ENCODE measurements at regions not wholly inside any gene's neighbourhood (a gene's known extent, or its start where the extent isn't known, plus 50 kb on each side); places are given as distances from the start of the nearest gene placed in this dataset.

GRCh38 chr18:60585670-60586069 lies 213.1 kb upstream of the MC4R start:
- FAIRE-seq (no peak), DNase-seq (ENCODE audit: insufficient read length, low spot score) (no peak)
- TF ChIP-seq POLR2A (IDR thresholded peaks at IDR 0.05; ENCODE audit: low read depth, low read length) = no peak

GRCh38 chr18:60593249-60593648 lies 220.7 kb upstream of the MC4R start:
- FAIRE-seq = no peak
- no peak for DNase-seq (ENCODE audit: insufficient read length, low spot score)

DNA sequence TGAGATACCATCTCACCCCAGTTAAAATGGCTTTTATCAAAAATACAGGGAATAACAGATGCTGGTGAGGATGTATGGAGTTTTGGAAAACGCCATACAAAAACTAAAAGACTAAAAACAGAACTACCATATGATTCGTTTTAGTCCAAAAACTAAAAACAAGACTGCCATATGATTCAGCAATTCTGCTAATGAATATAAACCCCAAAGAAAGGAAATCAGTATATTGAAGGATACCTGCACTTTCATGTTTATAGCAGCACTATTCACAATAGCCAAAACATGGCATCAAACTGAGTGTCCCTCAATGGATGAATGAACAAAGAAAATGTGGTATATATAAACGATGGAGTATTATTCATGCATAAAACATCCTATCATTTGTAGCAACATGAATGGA lies 224.4 kb upstream of the MC4R start:
- FAIRE-seq = no peak
- TF ChIP-seq POLR2A (IDR thresholded peaks at IDR 0.05; ENCODE audit: low read depth, low read length) = no peak
- DNase-seq (ENCODE audit: insufficient read length, low spot score) = no peak

More at GRCh38 chr18:60593249-60593648, 220.7 kb upstream of the MC4R start:
- TF ChIP-seq POLR2A (IDR thresholded peaks at IDR 0.05; ENCODE audit: low read depth, low read length) = no peak

DNA sequence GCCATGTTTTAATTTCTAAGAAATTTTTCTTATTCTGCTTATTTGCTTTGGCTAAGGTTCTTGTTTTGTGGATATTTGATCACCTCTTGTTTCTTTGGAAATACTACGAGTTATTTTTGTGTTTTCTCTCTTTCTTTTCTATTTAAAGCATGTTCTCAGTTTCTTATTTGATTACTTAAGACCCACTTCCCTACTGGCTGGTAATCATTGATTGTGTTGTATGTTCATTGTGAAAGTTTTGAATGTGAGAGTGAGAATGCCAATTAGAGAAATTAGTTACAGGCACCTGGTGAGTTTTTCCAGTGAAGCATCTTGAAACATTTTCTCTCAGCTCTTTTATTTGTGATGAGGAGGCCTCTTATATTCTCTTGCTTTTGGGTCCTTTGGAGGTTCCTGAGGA lies 226.7 kb upstream of the MC4R start:
- TF ChIP-seq POLR2A (IDR thresholded peaks at IDR 0.05; ENCODE audit: low read depth, low read length) = no peak
- FAIRE-seq (no peak), DNase-seq (ENCODE audit: insufficient read length, low spot score) (no peak)

- TF ChIP-seq POLR2A (IDR thresholded peaks at IDR 0.05; ENCODE audit: low read depth, low read length) = no peak
- FAIRE-seq = no peak
- DNase-seq (ENCODE audit: insufficient read length, low spot score) = no peak
Observed at GRCh38 chr18:60599995-60600394, 227.4 kb upstream of the MC4R start.

DNA sequence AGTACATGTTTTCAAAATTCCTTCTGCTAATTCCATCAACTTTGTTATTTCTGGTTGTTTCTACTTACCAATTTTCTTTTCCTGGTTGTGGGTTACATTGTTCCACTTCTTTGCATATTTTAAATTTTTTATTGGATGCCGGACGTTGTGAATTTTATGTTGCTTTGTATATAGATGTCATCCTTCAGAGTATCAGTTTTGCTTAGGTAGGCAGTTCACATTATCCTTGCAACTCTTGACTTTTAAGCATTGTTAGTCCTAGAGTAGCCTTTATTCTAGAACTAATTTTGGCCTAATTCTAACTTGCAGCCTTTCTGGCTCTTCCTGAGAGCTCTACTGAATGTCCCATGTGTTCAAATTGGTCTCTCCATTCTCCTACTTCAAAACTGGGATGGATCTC lies 228.7 kb upstream of the MC4R start:
- TF ChIP-seq POLR2A (IDR thresholded peaks at IDR 0.05; ENCODE audit: low read depth, low read length) = no peak
- no peak for FAIRE-seq
- DNase-seq (ENCODE audit: insufficient read length, low spot score) = no peak

GRCh38 chr18:60623331-60623730 lies 250.8 kb upstream of the MC4R start:
- DNase-seq (ENCODE audit: insufficient read length, low spot score) (no peak), FAIRE-seq (no peak)
- no peak for TF ChIP-seq POLR2A (IDR thresholded peaks at IDR 0.05; ENCODE audit: low read depth, low read length)

GRCh38 chr18:60624207-60624606 lies 251.6 kb upstream of the MC4R start:
- FAIRE-seq = no peak
- no peak for DNase-seq (ENCODE audit: insufficient read length, low spot score)
- no peak for TF ChIP-seq POLR2A (IDR thresholded peaks at IDR 0.05; ENCODE audit: low read depth, low read length)

GRCh38 chr18:60639836-60640235 lies 267.3 kb upstream of the MC4R start:
- no peak for TF ChIP-seq POLR2A (IDR thresholded peaks at IDR 0.05; ENCODE audit: low read depth, low read length)
- no peak for FAIRE-seq
- DNase-seq (ENCODE audit: insufficient read length, low spot score) = no peak

- DNase-seq (ENCODE audit: insufficient read length, low spot score) = no peak
Observed at GRCh38 chr18:60643009-60643408, 270.4 kb upstream of the MC4R start.

DNA sequence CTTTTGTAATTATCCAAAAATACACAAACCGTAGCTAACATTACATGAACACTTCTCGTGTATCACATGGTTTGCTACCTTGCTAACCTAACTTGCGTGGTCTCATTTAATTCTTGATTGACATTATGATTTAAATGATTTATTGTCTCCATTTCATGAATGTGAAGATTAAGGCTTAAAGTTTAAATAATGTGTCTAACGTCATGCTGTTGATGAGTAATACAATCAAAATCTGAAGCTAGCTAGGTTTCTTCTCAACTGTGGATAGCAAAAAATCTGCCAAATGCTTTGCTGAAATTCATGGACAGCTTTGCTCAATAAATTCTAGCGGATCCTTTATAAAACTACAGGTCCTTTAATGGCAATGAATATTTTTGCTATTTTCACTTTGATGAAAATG lies 274.1 kb upstream of the MC4R start:
- no peak for TF ChIP-seq POLR2A (IDR thresholded peaks at IDR 0.05; ENCODE audit: low read depth, low read length)
- FAIRE-seq (no peak), DNase-seq (ENCODE audit: insufficient read length, low spot score) (no peak)

More at GRCh38 chr18:60643009-60643408, 270.4 kb upstream of the MC4R start:
- FAIRE-seq = no peak
- TF ChIP-seq POLR2A (IDR thresholded peaks at IDR 0.05; ENCODE audit: low read depth, low read length) = no peak

- no peak for FAIRE-seq
Observed at GRCh38 chr18:60649107-60649506, 276.5 kb upstream of the MC4R start.

GRCh38 chr18:60649842-60650536 lies 277.4 kb upstream of the MC4R start:
- DNase-seq (ENCODE audit: insufficient read length, low spot score) = no peak
- no peak for TF ChIP-seq POLR2A (IDR thresholded peaks at IDR 0.05; ENCODE audit: low read depth, low read length)
- FAIRE-seq = no peak

More at GRCh38 chr18:60649107-60649506, 276.5 kb upstream of the MC4R start:
- no peak for TF ChIP-seq POLR2A (IDR thresholded peaks at IDR 0.05; ENCODE audit: low read depth, low read length)
- DNase-seq (ENCODE audit: insufficient read length, low spot score) = no peak

GRCh38 chr18:60654298-60654697 lies 281.7 kb upstream of the MC4R start:
- no peak for TF ChIP-seq POLR2A (IDR thresholded peaks at IDR 0.05; ENCODE audit: low read depth, low read length)
- FAIRE-seq = no peak
- DNase-seq (ENCODE audit: insufficient read length, low spot score) = no peak

- no peak for DNase-seq (ENCODE audit: insufficient read length, low spot score)
- FAIRE-seq = no peak
- TF ChIP-seq POLR2A (IDR thresholded peaks at IDR 0.05; ENCODE audit: low read depth, low read length) = no peak
Observed at GRCh38 chr18:60656553-60656952, 284.0 kb upstream of the MC4R start.
